HEK293 (cell line): ENCODE measurements at regions not wholly inside any gene's neighbourhood (a gene's known extent, or its start where the extent isn't known, plus 50 kb on each side); places are given as distances from the start of the nearest gene placed in this dataset.

Experiments used
- ZNF658 ChIP-seq: fragments of 450-650 bp; formaldehyde crosslinking; IDR thresholded peaks from 2 replicates; pipeline ENCODE4; 2016; ENCODE audit warnings: missing biosample characterization, missing genetic modification characterization
- TF ChIP-seq, protein P1 (sequence below): fragments of 450-650 bp; formaldehyde crosslinking; IDR thresholded peaks from 2 replicates; pipeline ENCODE4 v1.5.1; 2016; ENCODE audit warnings: missing biosample characterization, missing genetic modification characterization

- TF ChIP-seq, protein P1, sequence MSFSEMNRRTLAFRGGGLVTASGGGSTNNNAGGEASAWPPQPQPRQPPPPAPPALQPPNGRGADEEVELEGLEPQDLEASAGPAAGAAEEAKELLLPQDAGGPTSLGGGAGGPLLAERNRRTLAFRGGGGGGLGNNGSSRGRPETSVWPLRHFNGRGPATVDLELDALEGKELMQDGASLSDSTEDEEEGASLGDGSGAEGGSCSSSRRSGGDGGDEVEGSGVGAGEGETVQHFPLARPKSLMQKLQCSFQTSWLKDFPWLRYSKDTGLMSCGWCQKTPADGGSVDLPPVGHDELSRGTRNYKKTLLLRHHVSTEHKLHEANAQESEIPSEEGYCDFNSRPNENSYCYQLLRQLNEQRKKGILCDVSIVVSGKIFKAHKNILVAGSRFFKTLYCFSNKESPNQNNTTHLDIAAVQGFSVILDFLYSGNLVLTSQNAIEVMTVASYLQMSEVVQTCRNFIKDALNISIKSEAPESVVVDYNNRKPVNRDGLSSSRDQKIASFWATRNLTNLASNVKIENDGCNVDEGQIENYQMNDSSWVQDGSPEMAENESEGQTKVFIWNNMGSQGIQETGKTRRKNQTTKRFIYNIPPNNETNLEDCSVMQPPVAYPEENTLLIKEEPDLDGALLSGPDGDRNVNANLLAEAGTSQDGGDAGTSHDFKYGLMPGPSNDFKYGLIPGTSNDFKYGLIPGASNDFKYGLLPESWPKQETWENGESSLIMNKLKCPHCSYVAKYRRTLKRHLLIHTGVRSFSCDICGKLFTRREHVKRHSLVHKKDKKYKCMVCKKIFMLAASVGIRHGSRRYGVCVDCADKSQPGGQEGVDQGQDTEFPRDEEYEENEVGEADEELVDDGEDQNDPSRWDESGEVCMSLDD (tag by site-specific recombination), result no peak
- TF ChIP-seq ZNF658 (tag by site-specific recombination), result no peak
Measured at GRCh38 chr7:156522801-156523200, 117.8 kb upstream of the RNF32 start.
